Caco-2 (cell line): ENCODE measurements at regions not wholly inside any gene's neighbourhood (a gene's known extent, or its start where the extent isn't known, plus 50 kb on each side); places are given as distances from the start of the nearest gene placed in this dataset.

Experiments used
- BruUV-seq: library from RNA; stranded (reverse); fragments of 400-500 nt; replicated peaks from 2 replicates; lab custom pipeline; 2021; lab: Mats Ljungman, UMichigan
- CTCF ChIA-PET: fragments of 300-600 bp; sonication (Branson Sonifier 250); formaldehyde crosslinking; loops from one replicate; lab custom pipeline; 2022; ENCODE audit warnings: antibody characterized with exemption; lab: Charles Lee
- POLR2A ChIA-PET: fragments of 300-600 bp; sonication (Branson Sonifier 250); formaldehyde crosslinking; loops from one replicate; lab custom pipeline; 2022; ENCODE audit warnings: antibody characterized with exemption; lab: Charles Lee
- DNase-seq, 2 experiments: peaks; one replicate each; pipeline versions ENCODE4 v3.0.0 to v3.0.0-alpha.2; 2020 to 2022
- H3K27me3 ChIP-seq: replicated peaks from 2 replicates; pipeline ENCODE4 v1.6.0; 2011; ENCODE audit warnings: low read length; ENCODE audit not compliant: control insufficient read depth, insufficient read depth
- H3K36me3 ChIP-seq: 2 replicates; pipeline ENCODE4 v1.5.1; 2011; ENCODE audit warnings: low read length; ENCODE audit not compliant: control insufficient read depth, insufficient read depth
- H3K4me1 ChIP-seq: fragments of 250-450 bp; sonication (Bioruptor Pico); 2 replicates; pipeline ENCODE4 v1.5.1; 2020; ENCODE audit warnings: mild to moderate bottlenecking
- H3K4me3 ChIP-seq: 2 replicates; pipeline ENCODE4 v1.5.1; 2011; ENCODE audit warnings: low read depth, mild to moderate bottlenecking, control low read depth, low read length
- H3K9me3 ChIP-seq: fragments of 250-450 bp; sonication (Bioruptor Pico); 2 replicates; pipeline ENCODE4 v1.5.1; 2020; ENCODE audit warnings: mild to moderate bottlenecking, moderate library complexity
- H3K27ac Mint-ChIP-seq: one replicate; pipeline ENCODE4 v1.8.0; 2022; ENCODE audit warnings: mixed read lengths; ENCODE audit not compliant: unreplicated experiment
- H3K27me3 Mint-ChIP-seq: one replicate; pipeline ENCODE4 v1.8.0; 2022; ENCODE audit warnings: mixed read lengths; ENCODE audit not compliant: insufficient read depth, unreplicated experiment
- H3K36me3 Mint-ChIP-seq: one replicate; pipeline ENCODE4 v1.8.0; 2022; ENCODE audit warnings: mild to moderate bottlenecking, mixed read lengths; ENCODE audit not compliant: insufficient read depth, unreplicated experiment
- H3K4me1 Mint-ChIP-seq: one replicate; pipeline ENCODE4 v1.8.0; 2022; ENCODE audit warnings: low read depth, mixed read lengths; ENCODE audit not compliant: unreplicated experiment
- H3K4me3 Mint-ChIP-seq: one replicate; pipeline ENCODE4 v1.8.0; 2022; ENCODE audit warnings: mild to moderate bottlenecking, moderate library complexity, mixed read lengths; ENCODE audit not compliant: unreplicated experiment
- H3K9me3 Mint-ChIP-seq: one replicate; pipeline ENCODE4 v1.8.0; 2022; ENCODE audit warnings: mixed read lengths; ENCODE audit not compliant: unreplicated experiment
- CTCF ChIP-seq, 2 experiments: fragments of 200-600 bp in 1 of 2; IDR thresholded peaks; 1 replicate in 1 of 2; 2 replicates in 1 of 2; pipeline versions ENCODE4 v1.5.1 to v1.8.0; 2011 to 2022; ENCODE audit warnings: antibody characterized with exemption in 1 of 2, control low read depth in 1 of 2, inconsistent platforms in 1 of 2, low read depth in 1 of 2, low read length in 1 of 2, mild to moderate bottlenecking in 1 of 2, moderate library complexity in 1 of 2; ENCODE audit not compliant: insufficient read depth in 1 of 2, severe bottlenecking in 1 of 2, unreplicated experiment in 1 of 2
- intact Hi-C: fragments of 100-400 bp; cut with micrococcal nuclease; formaldehyde crosslinking; loops from one replicate; pipeline ENCODE4 v1.10.0; 2022; ENCODE audit not compliant: unreplicated experiment

- Mint-ChIP-seq H3K4me1 (peaks cover 8% of the 10 kb centered on the region), H3K9me3 (no peaks in the 10 kb centered on the region), H3K36me3 (peaks cover 5% of the 10 kb centered on the region), H3K27ac (no peak overlapping the region), H3K4me3 (no peak overlapping the region), H3K27me3 (no peaks in the 10 kb centered on the region)
- DNase-seq = no peak
- TF ChIP-seq CTCF (IDR thresholded peaks at IDR 0.05; ENCODE audit: insufficient read depth in 1 of 2, low read depth in 1 of 2, low read length in 1 of 2, severe bottlenecking in 1 of 2, unreplicated experiment in 1 of 2) = no peak
- Histone ChIP-seq H3K4me3 (no peak overlapping the region), H3K4me1 (no peaks in the 10 kb centered on the region), H3K36me3 (no peaks in the 10 kb centered on the region), H3K27me3 (no peaks in the 10 kb centered on the region), H3K9me3 (no peaks in the 10 kb centered on the region)
- POLR2A ChIA-PET = no interaction called here
- BruUV-seq = no TSS peak
- CTCF ChIA-PET = interaction anchor here (1.0 kb wide), 1 partner anchor 75 kb away, joined by 3 read pairs; no protein-coding TSS in a partner anchor
- intact Hi-C loops = no loop called here
Observed at GRCh38 chr13:30037766-30038165, 187.3 kb upstream of the UBL3 start.

- DNase-seq = no peak
- TF ChIP-seq CTCF (IDR thresholded peaks at IDR 0.05; ENCODE audit: insufficient read depth in 1 of 2, low read depth in 1 of 2, low read length in 1 of 2, severe bottlenecking in 1 of 2, unreplicated experiment in 1 of 2) = no peak
- no peak overlapping the region for H3K4me3 Mint-ChIP-seq
- peaks cover 8% of the 10 kb centered on the region for H3K4me1 Mint-ChIP-seq
- no peaks in the 10 kb centered on the region for H3K4me1 ChIP-seq
- no peak overlapping the region for H3K4me3 ChIP-seq
- BruUV-seq = no TSS peak
- H3K36me3 ChIP-seq = no peaks in the 10 kb centered on the region
- intact Hi-C loops = no loop called here
- H3K27me3 ChIP-seq = no peaks in the 10 kb centered on the region
- H3K27ac Mint-ChIP-seq = no peak overlapping the region
- no peaks in the 10 kb centered on the region for H3K27me3 Mint-ChIP-seq
- no peaks in the 10 kb centered on the region for H3K9me3 Mint-ChIP-seq
- ChIA-PET CTCF (no interaction called here), POLR2A (no interaction called here)
- H3K9me3 ChIP-seq = no peaks in the 10 kb centered on the region
- H3K36me3 Mint-ChIP-seq = peaks cover 5% of the 10 kb centered on the region
Observed at GRCh38 chr13:30037306-30037705, 186.9 kb upstream of the UBL3 start.

GRCh38 chr13:30034458-30034795 is 184.0 kb upstream of the UBL3 start:
- peaks cover 5% of the 10 kb centered on the region for H3K36me3 Mint-ChIP-seq

More at GRCh38 chr13:30034458-30034795, 184.0 kb upstream of the UBL3 start:
- Histone ChIP-seq H3K9me3 (no peaks in the 10 kb centered on the region), H3K4me3 (no peak overlapping the region), H3K27me3 (no peaks in the 10 kb centered on the region), H3K4me1 (no peaks in the 10 kb centered on the region), H3K36me3 (no peaks in the 10 kb centered on the region)
- no peak overlapping the region for H3K4me3 Mint-ChIP-seq
- peaks cover 8% of the 10 kb centered on the region for H3K4me1 Mint-ChIP-seq
- ChIA-PET POLR2A (no interaction called here), CTCF (interaction anchor here (0.6 kb wide), 1 partner anchor 292 kb away, joined by 3 read pairs; no protein-coding TSS in a partner anchor)
- H3K27me3 Mint-ChIP-seq = no peaks in the 10 kb centered on the region
- H3K9me3 Mint-ChIP-seq = no peaks in the 10 kb centered on the region
- intact Hi-C loops = no loop called here
- TF ChIP-seq CTCF (IDR thresholded peaks at IDR 0.05; ENCODE audit: insufficient read depth in 1 of 2, low read depth in 1 of 2, low read length in 1 of 2, severe bottlenecking in 1 of 2, unreplicated experiment in 1 of 2) = no peak
- H3K27ac Mint-ChIP-seq = no peak overlapping the region
- no peak for DNase-seq
- no TSS peak for BruUV-seq
